CD4-positive, alpha-beta T cell treated with Interleukin-6 for 4 hours (primary cell): ENCODE measurements at regions not wholly inside any gene's neighbourhood (a gene's known extent, or its start where the extent isn't known, plus 50 kb on each side); places are given as distances from the start of the nearest gene placed in this dataset.

ENCODE experiments used
- DNase-seq: peaks from one replicate; pipeline ENCODE4 v3.0.0-alpha.2; 2020; ENCODE audit warnings: mixed read lengths

GRCh38 chr15:46763091-46763490 lies 954.2 kb upstream of the SEMA6D start:
- no peak for DNase-seq

- DNase-seq = no peak
Observed at GRCh38 chr15:46764851-46765250, 952.5 kb upstream of the SEMA6D start.

GRCh38 chr15:46766021-46766420 lies 951.3 kb upstream of the SEMA6D start:
- no peak for DNase-seq

- DNase-seq = no peak
Observed at GRCh38 chr15:46768287-46768686, 949.0 kb upstream of the SEMA6D start.

GRCh38 chr15:46773016-46773415 lies 944.3 kb upstream of the SEMA6D start:
- no peak for DNase-seq

GRCh38 chr15:46778876-46779275 lies 938.4 kb upstream of the SEMA6D start:
- no peak for DNase-seq

GRCh38 chr15:46786590-46787285 lies 930.6 kb upstream of the SEMA6D start:
- no peak for DNase-seq

- no peak for DNase-seq
Observed at GRCh38 chr15:46795685-46796084, 921.6 kb upstream of the SEMA6D start.

GRCh38 chr15:46808834-46809233 lies 908.5 kb upstream of the SEMA6D start:
- DNase-seq = no peak

GRCh38 chr15:46815240-46815639 lies 902.1 kb upstream of the SEMA6D start:
- DNase-seq = no peak

- no peak for DNase-seq
Observed at GRCh38 chr15:46815765-46816164, 901.5 kb upstream of the SEMA6D start.

GRCh38 chr15:46848704-46849103 lies 868.6 kb upstream of the SEMA6D start:
- no peak for DNase-seq

GRCh38 chr15:46853600-46853999 lies 863.7 kb upstream of the SEMA6D start:
- no peak for DNase-seq

GRCh38 chr15:46854564-46854963 lies 862.7 kb upstream of the SEMA6D start:
- no peak for DNase-seq

- no peak for DNase-seq
Observed at GRCh38 chr15:46855388-46855787, 861.9 kb upstream of the SEMA6D start.

- no peak for DNase-seq
Observed at GRCh38 chr15:46856839-46857502, 860.3 kb upstream of the SEMA6D start.

- no peak for DNase-seq
Observed at GRCh38 chr15:46858150-46858549, 859.2 kb upstream of the SEMA6D start.

GRCh38 chr15:46861796-46862195 lies 855.5 kb upstream of the SEMA6D start:
- no peak for DNase-seq

- DNase-seq = no peak
Observed at GRCh38 chr15:46865155-46865554, 852.1 kb upstream of the SEMA6D start.

- no peak for DNase-seq
Observed at GRCh38 chr15:46872286-46872980, 844.9 kb upstream of the SEMA6D start.

- no peak for DNase-seq
Observed at GRCh38 chr15:46872981-46873330, 844.3 kb upstream of the SEMA6D start.

GRCh38 chr15:46879032-46879770 lies 838.1 kb upstream of the SEMA6D start:
- no peak for DNase-seq

- no peak for DNase-seq
Observed at GRCh38 chr15:46880791-46881190, 836.5 kb upstream of the SEMA6D start.
